A549 (cell line): ENCODE measurements at regions not wholly inside any gene's neighbourhood (a gene's known extent, or its start where the extent isn't known, plus 50 kb on each side); places are given as distances from the start of the nearest gene placed in this dataset.

Source experiments
- CBX8 ChIP-seq: fragments of 200-600 bp; sonication (generic); IDR thresholded peaks from 2 replicates; pipeline ENCODE4 v1.6.1; 2016
- MYC ChIP-seq: IDR thresholded peaks from 2 replicates; pipeline ENCODE4 v1.6.1; 2012; ENCODE audit warnings: mild to moderate bottlenecking, inconsistent platforms, low read length, improper control_type of control experiment, borderline replicate concordance
- RARB ChIP-seq: fragments of 250-450 bp; sonication (Bioruptor Pico); IDR thresholded peaks from 2 replicates; pipeline ENCODE4 v1.8.0; 2021; ENCODE audit warnings: mild to moderate bottlenecking, moderate library complexity
- TF ChIP-seq, protein P1 (sequence below): fragments of >200 bp; sonication (Bioruptor Twin); formaldehyde crosslinking; IDR thresholded peaks from 3 replicates; pipeline ENCODE4 v1.5.1; 2016

DNA sequence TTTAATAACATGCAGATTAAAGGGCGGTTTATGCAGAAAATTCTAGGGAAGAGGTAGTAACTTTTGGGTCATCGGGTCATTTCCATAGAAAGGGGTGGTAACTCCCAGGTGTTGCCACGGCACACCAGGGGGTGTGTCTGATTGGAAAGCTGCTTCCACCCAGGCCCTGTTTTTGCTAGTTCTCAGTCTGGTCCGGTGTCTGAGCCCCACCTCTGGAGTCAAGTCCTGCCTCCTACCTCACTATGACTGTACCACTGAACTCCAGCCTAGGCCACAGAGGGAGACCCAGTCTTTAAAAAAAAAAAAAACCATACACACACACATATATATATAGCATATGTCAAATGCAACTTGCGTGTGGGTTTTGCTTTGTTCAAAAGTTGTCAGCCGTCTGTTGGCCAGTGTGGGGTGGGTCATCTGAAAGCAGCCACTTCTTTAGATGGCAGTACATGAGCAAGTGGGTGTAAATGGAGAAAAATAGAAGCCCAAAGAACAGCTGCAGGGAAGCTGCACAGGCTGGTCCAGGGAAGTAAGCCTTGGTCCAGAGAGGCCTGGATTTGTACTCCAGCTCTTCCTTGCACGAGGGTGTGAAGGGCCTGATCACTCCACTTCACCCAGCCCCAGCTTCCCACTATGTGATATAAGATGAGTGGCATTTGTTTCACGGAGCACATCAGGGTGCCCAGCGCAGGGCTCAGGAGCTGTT lies 110.7 kb upstream of the SPRY4 start:
- TF ChIP-seq MYC: no peak
- no peak for TF ChIP-seq RARB (CRISPR knock-in tag)
- TF ChIP-seq CBX8: no peak
- TF ChIP-seq, protein P1, sequence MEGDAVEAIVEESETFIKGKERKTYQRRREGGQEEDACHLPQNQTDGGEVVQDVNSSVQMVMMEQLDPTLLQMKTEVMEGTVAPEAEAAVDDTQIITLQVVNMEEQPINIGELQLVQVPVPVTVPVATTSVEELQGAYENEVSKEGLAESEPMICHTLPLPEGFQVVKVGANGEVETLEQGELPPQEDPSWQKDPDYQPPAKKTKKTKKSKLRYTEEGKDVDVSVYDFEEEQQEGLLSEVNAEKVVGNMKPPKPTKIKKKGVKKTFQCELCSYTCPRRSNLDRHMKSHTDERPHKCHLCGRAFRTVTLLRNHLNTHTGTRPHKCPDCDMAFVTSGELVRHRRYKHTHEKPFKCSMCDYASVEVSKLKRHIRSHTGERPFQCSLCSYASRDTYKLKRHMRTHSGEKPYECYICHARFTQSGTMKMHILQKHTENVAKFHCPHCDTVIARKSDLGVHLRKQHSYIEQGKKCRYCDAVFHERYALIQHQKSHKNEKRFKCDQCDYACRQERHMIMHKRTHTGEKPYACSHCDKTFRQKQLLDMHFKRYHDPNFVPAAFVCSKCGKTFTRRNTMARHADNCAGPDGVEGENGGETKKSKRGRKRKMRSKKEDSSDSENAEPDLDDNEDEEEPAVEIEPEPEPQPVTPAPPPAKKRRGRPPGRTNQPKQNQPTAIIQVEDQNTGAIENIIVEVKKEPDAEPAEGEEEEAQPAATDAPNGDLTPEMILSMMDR: no peak
